Stimulated activated effector memory CD8-positive, alpha-beta T cell treated with anti-CD3 and anti-CD28 coated beads, Interleukin-12 subunit alpha, Interleukin-12 subunit beta, amount 100 ng/mL, for 72 hours (primary cell): ENCODE measurements at regions not wholly inside any gene's neighbourhood (a gene's known extent, or its start where the extent isn't known, plus 50 kb on each side); places are given as distances from the start of the nearest gene placed in this dataset.
"Not testable (repeated sequence)": the region's sequence is repeated elsewhere in the genome, so short reads cannot be mapped to it uniquely, and the experiment has no call there.

Experiments
- ATAC-seq: fragments of 150-1000 bp; cut with Tn5 transposase; 2 replicates; pipeline ENCODE4 v1.10.0; 2021
- DNase-seq, 2 donors: peaks; one replicate each; pipeline ENCODE4 v3.0.0; 2021 to 2022; ENCODE audit warnings: low spot score in 2 of 2
- H3K27ac Mint-ChIP-seq: one replicate; pipeline ENCODE4 v1.8.0; 2022; ENCODE audit warnings: mild to moderate bottlenecking, mixed read lengths
- H3K36me3 Mint-ChIP-seq: one replicate; pipeline ENCODE4 v1.8.0; 2022; ENCODE audit warnings: mild to moderate bottlenecking, mixed read lengths
- H3K4me1 Mint-ChIP-seq: one replicate; pipeline ENCODE4 v1.8.0; 2022; ENCODE audit warnings: mixed read lengths
- H3K4me3 Mint-ChIP-seq: one replicate; pipeline ENCODE4 v1.8.0; 2022; ENCODE audit warnings: mild to moderate bottlenecking, mixed read lengths
- H3K9me3 Mint-ChIP-seq: one replicate; pipeline ENCODE4 v1.8.0; 2022; ENCODE audit warnings: mixed read lengths

GRCh38 chrX:1051421-1051820 is 161.0 kb downstream of the CRLF2 start:
- Mint-ChIP-seq H3K36me3 (no peaks in the 10 kb centered on the region), H3K4me1 (no peaks in the 10 kb centered on the region)

GRCh38 chrX:1045680-1046314 is 166.7 kb downstream of the CRLF2 start:
- Mint-ChIP-seq H3K27ac (no peak overlapping the region), H3K9me3 (peaks cover 15% of the 10 kb centered on the region), H3K4me3 (no peak overlapping the region), H3K4me1 (no peaks in the 10 kb centered on the region), H3K36me3 (no peaks in the 10 kb centered on the region)
- ATAC-seq (no peak), DNase-seq (no peak)

More at GRCh38 chrX:1051421-1051820, 161.0 kb downstream of the CRLF2 start:
- ATAC-seq (no peak), DNase-seq (no peak)
- Mint-ChIP-seq H3K9me3 (peaks cover 21% of the 10 kb centered on the region), H3K4me3 (no peak overlapping the region), H3K27ac (no peak overlapping the region)

- H3K36me3 Mint-ChIP-seq = no peaks in the 10 kb centered on the region
- no peaks in the 10 kb centered on the region for H3K4me1 Mint-ChIP-seq
- DNase-seq (no peak), ATAC-seq (no peak)
- H3K27ac Mint-ChIP-seq = no peak overlapping the region
- H3K4me3 Mint-ChIP-seq = no peak overlapping the region
- peaks cover 7% of the 10 kb centered on the region for H3K9me3 Mint-ChIP-seq
Measured at GRCh38 chrX:1041091-1041490, 171.4 kb downstream of the CRLF2 start.

GRCh38 chrX:1035931-1036330 is 176.5 kb downstream of the CRLF2 start:
- H3K36me3 Mint-ChIP-seq, H3K4me1 Mint-ChIP-seq, ATAC-seq, H3K9me3 Mint-ChIP-seq, DNase-seq, H3K27ac Mint-ChIP-seq, H3K4me3 Mint-ChIP-seq: not testable (repeated sequence)

- H3K36me3 Mint-ChIP-seq = no peaks in the 10 kb centered on the region
- H3K4me1 Mint-ChIP-seq = no peaks in the 10 kb centered on the region
- no peak overlapping the region for H3K27ac Mint-ChIP-seq
- ATAC-seq (no peak), DNase-seq (no peak)
- H3K9me3 Mint-ChIP-seq = peaks cover 11% of the 10 kb centered on the region
- no peak overlapping the region for H3K4me3 Mint-ChIP-seq
Measured at GRCh38 chrX:1035206-1035605, 177.2 kb downstream of the CRLF2 start.

- H3K4me3 Mint-ChIP-seq = no peak overlapping the region
- ATAC-seq (no peak), DNase-seq (no peak)
- no peaks in the 10 kb centered on the region for H3K4me1 Mint-ChIP-seq
- H3K27ac Mint-ChIP-seq = no peak overlapping the region
- H3K36me3 Mint-ChIP-seq = no peaks in the 10 kb centered on the region
- peaks cover 11% of the 10 kb centered on the region for H3K9me3 Mint-ChIP-seq
Measured at GRCh38 chrX:1034717-1035116, 177.7 kb downstream of the CRLF2 start.

GRCh38 chrX:1031521-1032430 is 180.7 kb downstream of the CRLF2 start:
- H3K27ac Mint-ChIP-seq = no peak overlapping the region
- H3K4me3 Mint-ChIP-seq = no peak overlapping the region
- H3K36me3 Mint-ChIP-seq = no peaks in the 10 kb centered on the region
- ATAC-seq = no peak
- DNase-seq = no peak
- H3K9me3 Mint-ChIP-seq = peaks cover 21% of the 10 kb centered on the region
- H3K4me1 Mint-ChIP-seq = peaks cover 14% of the 10 kb centered on the region

GRCh38 chrX:1029494-1029893 is 183.0 kb downstream of the CRLF2 start:
- ATAC-seq (no peak), DNase-seq (no peak)
- Mint-ChIP-seq H3K27ac (no peak overlapping the region), H3K9me3 (peaks cover 16% of the 10 kb centered on the region), H3K4me1 (peaks cover 17% of the 10 kb centered on the region), H3K36me3 (no peaks in the 10 kb centered on the region), H3K4me3 (no peak overlapping the region)

GRCh38 chrX:1027680-1028079 is 184.8 kb downstream of the CRLF2 start:
- H3K36me3 Mint-ChIP-seq = no peaks in the 10 kb centered on the region
- no peak for DNase-seq
- H3K9me3 Mint-ChIP-seq = peaks cover 15% of the 10 kb centered on the region
- H3K4me3 Mint-ChIP-seq = peak overlapping the region; percentile 49
- H3K4me1 Mint-ChIP-seq = peaks cover 17% of the 10 kb centered on the region
- peak overlapping the region; percentile 68 for H3K27ac Mint-ChIP-seq
- ATAC-seq = no peak

- Mint-ChIP-seq H3K27ac (peak overlapping the region; percentile 68), H3K9me3 (peaks cover 15% of the 10 kb centered on the region), H3K36me3 (no peaks in the 10 kb centered on the region), H3K4me1 (peaks cover 17% of the 10 kb centered on the region), H3K4me3 (peak overlapping the region; percentile 49)
- DNase-seq (no peak), ATAC-seq (no peak)
Measured at GRCh38 chrX:1027133-1027532, 185.3 kb downstream of the CRLF2 start.

GRCh38 chrX:1026263-1027015 is 186.0 kb downstream of the CRLF2 start:
- Mint-ChIP-seq H3K4me3 (peak overlapping the region; percentile 49), H3K9me3 (peaks cover 15% of the 10 kb centered on the region), H3K27ac (peak overlapping the region; percentile 68), H3K36me3 (no peaks in the 10 kb centered on the region), H3K4me1 (peaks cover 17% of the 10 kb centered on the region)
- DNase-seq = no peak
- ATAC-seq = no peak

- Mint-ChIP-seq H3K9me3 (peaks cover 12% of the 10 kb centered on the region), H3K4me1 (peaks cover 17% of the 10 kb centered on the region), H3K27ac (no peak overlapping the region), H3K4me3 (no peak overlapping the region), H3K36me3 (no peaks in the 10 kb centered on the region)
- no peak for ATAC-seq
- DNase-seq = no peak
Measured at GRCh38 chrX:1025413-1025812, 187.0 kb downstream of the CRLF2 start.

- Mint-ChIP-seq H3K27ac (no peak overlapping the region), H3K4me3 (no peak overlapping the region), H3K4me1 (peaks cover 17% of the 10 kb centered on the region), H3K9me3 (peaks cover 9% of the 10 kb centered on the region), H3K36me3 (no peaks in the 10 kb centered on the region)
- ATAC-seq (no peak), DNase-seq (no peak)
Measured at GRCh38 chrX:1023676-1024075, 188.8 kb downstream of the CRLF2 start.

GRCh38 chrX:1021314-1021993 is 191.0 kb downstream of the CRLF2 start:
- not testable (repeated sequence) for H3K9me3 Mint-ChIP-seq, ATAC-seq, H3K27ac Mint-ChIP-seq, H3K36me3 Mint-ChIP-seq, H3K4me3 Mint-ChIP-seq, H3K4me1 Mint-ChIP-seq, DNase-seq

GRCh38 chrX:1020634-1021166 is 191.7 kb downstream of the CRLF2 start:
- no peaks in the 10 kb centered on the region for H3K36me3 Mint-ChIP-seq
- H3K4me1 Mint-ChIP-seq = no peaks in the 10 kb centered on the region
- ATAC-seq = no peak
- no peak for DNase-seq
- H3K27ac Mint-ChIP-seq = no peak overlapping the region
- H3K4me3 Mint-ChIP-seq = no peak overlapping the region
- H3K9me3 Mint-ChIP-seq = peaks cover 3% of the 10 kb centered on the region
